Activated CD8-positive, alpha-beta T cell treated with anti-CD3 and anti-CD28 coated beads for 36 hours (primary cell): ENCODE measurements at regions not wholly inside any gene's neighbourhood (a gene's known extent, or its start where the extent isn't known, plus 50 kb on each side); places are given as distances from the start of the nearest gene placed in this dataset.

Source experiments
- ATAC-seq: fragments of 200-7000 bp; cut with Tn5 transposase; one replicate; pipeline ENCODE4 v1.10.0; 2021; ENCODE audit warnings: mild to moderate bottlenecking, moderate library complexity
- CTCF ChIA-PET: fragments of 350-600 bp; sonication (Branson Sonifier 250); formaldehyde crosslinking; loops from one replicate; lab custom pipeline; 2021; ENCODE audit warnings: antibody characterized with exemption; lab: Charles Lee
- POLR2A ChIA-PET: fragments of 350-600 bp; sonication (Branson Sonifier 250); formaldehyde crosslinking; loops from one replicate; lab custom pipeline; 2021; ENCODE audit warnings: antibody characterized with exemption; lab: Charles Lee
- DNase-seq: peaks from one replicate; pipeline ENCODE4 v3.0.0-alpha.2; 2020
- H3K27ac Mint-ChIP-seq: one replicate; pipeline ENCODE4 v1.8.0; 2021; ENCODE audit warnings: mild to moderate bottlenecking, mixed read lengths
- H3K27me3 Mint-ChIP-seq: one replicate; pipeline ENCODE4 v1.8.0; 2021; ENCODE audit warnings: mixed read lengths
- H3K36me3 Mint-ChIP-seq: one replicate; pipeline ENCODE4 v1.8.0; 2021; ENCODE audit warnings: low read depth, mixed read lengths
- H3K4me1 Mint-ChIP-seq: one replicate; pipeline ENCODE4 v1.8.0; 2021; ENCODE audit warnings: low read depth, mixed read lengths
- H3K4me3 Mint-ChIP-seq: one replicate; pipeline ENCODE4 v1.8.0; 2021; ENCODE audit warnings: mild to moderate bottlenecking, moderate library complexity, mixed read lengths
- H3K9me3 Mint-ChIP-seq: one replicate; pipeline ENCODE4 v1.8.0; 2021; ENCODE audit warnings: mixed read lengths
- CTCF ChIP-seq: fragments of 200-600 bp; IDR thresholded peaks from one replicate; pipeline ENCODE4 v1.8.0; 2022; ENCODE audit warnings: antibody characterized with exemption, mild to moderate bottlenecking
- intact Hi-C: fragments of 100-400 bp; cut with micrococcal nuclease; formaldehyde crosslinking; loops from one replicate; pipeline ENCODE4 v1.10.0; 2022

- POLR2A ChIA-PET = no interaction called here
Observed at GRCh38 chr13:53821632-53822031, 793.0 kb downstream of the OLFM4 start.

DNA sequence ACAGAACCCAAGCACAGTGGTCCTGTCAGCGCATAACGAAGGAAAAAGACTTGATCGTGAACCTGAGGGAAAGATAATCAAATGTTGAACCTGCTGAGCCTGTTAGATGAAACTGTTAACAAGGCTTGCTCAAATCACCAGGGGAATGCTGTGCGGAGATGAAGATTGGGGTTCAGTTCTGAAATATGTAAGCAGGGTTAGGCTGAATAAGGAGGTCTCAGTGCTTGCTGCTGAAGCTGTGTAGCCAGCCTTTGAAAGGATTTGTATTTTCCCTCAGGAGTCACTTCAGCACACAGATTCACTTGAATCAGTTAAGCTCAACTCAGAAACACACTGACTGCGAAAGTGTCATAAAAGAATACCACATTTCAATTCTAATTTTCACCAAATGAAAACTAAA, 793.5 kb downstream of the OLFM4 start:
- H3K4me1 Mint-ChIP-seq = no peaks in the 10 kb centered on the region
- H3K9me3 Mint-ChIP-seq = peaks cover 8% of the 10 kb centered on the region
- H3K27me3 Mint-ChIP-seq = no peaks in the 10 kb centered on the region
- no peak for TF ChIP-seq CTCF
- H3K36me3 Mint-ChIP-seq = no peaks in the 10 kb centered on the region
- no peak for DNase-seq
- ChIA-PET POLR2A (no interaction called here), CTCF (no interaction called here)
- intact Hi-C loops = no loop called here
- no peak overlapping the region for H3K27ac Mint-ChIP-seq
- ATAC-seq = no peak
- H3K4me3 Mint-ChIP-seq = no peak overlapping the region

More at GRCh38 chr13:53821632-53822031, 793.0 kb downstream of the OLFM4 start:
- Mint-ChIP-seq H3K36me3 (no peaks in the 10 kb centered on the region), H3K4me3 (no peak overlapping the region), H3K27ac (no peak overlapping the region), H3K27me3 (no peaks in the 10 kb centered on the region), H3K4me1 (no peaks in the 10 kb centered on the region), H3K9me3 (peaks cover 8% of the 10 kb centered on the region)
- intact Hi-C loops = no loop called here
- DNase-seq (no peak), ATAC-seq (no peak)
- CTCF ChIA-PET = no interaction called here
- TF ChIP-seq CTCF = no peak

- Mint-ChIP-seq H3K36me3 (no peaks in the 10 kb centered on the region), H3K27ac (no peak overlapping the region), H3K4me3 (no peak overlapping the region), H3K4me1 (no peaks in the 10 kb centered on the region), H3K9me3 (peaks cover 5% of the 10 kb centered on the region), H3K27me3 (no peaks in the 10 kb centered on the region)
- no peak for TF ChIP-seq CTCF
- ChIA-PET POLR2A (no interaction called here), CTCF (no interaction called here)
- no peak for DNase-seq
- intact Hi-C loops = no loop called here
- ATAC-seq = no peak
Observed at GRCh38 chr13:53839461-53839860, 810.8 kb downstream of the OLFM4 start.

GRCh38 chr13:53844473-53845146, 816.0 kb downstream of the OLFM4 start:
- ATAC-seq = no peak
- ChIA-PET POLR2A (no interaction called here), CTCF (no interaction called here)
- peaks cover 9% of the 10 kb centered on the region for H3K9me3 Mint-ChIP-seq
- no peak for TF ChIP-seq CTCF
- no peak overlapping the region for H3K4me3 Mint-ChIP-seq
- no peaks in the 10 kb centered on the region for H3K4me1 Mint-ChIP-seq
- H3K27ac Mint-ChIP-seq = no peak overlapping the region
- no peak for DNase-seq
- intact Hi-C loops = no loop called here
- H3K36me3 Mint-ChIP-seq = no peaks in the 10 kb centered on the region
- no peaks in the 10 kb centered on the region for H3K27me3 Mint-ChIP-seq

DNA sequence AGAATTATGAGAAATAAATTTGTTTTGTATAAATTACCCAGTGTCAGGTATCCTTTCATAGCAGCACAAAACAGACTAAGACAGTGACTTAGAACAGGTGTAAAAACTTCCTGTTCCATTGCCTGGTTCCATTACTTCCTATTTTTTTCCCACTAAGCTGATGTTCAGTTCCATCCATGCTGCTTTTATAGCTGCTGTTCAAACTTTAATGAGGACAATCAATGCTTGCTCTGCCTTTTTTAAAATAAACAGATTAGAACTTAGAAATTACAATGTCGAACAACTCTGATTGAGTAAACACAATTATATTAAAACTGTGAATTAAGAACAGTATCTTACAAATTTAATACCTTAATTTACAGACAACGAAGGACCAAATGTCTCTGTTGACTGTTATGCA, 818.9 kb downstream of the OLFM4 start:
- no peak overlapping the region for H3K27ac Mint-ChIP-seq
- H3K4me1 Mint-ChIP-seq = no peaks in the 10 kb centered on the region
- no peak for TF ChIP-seq CTCF
- ATAC-seq = no peak
- ChIA-PET CTCF (no interaction called here), POLR2A (interaction anchor here (1.0 kb wide), 1 partner anchor 9 kb away, joined by 3 read pairs; no protein-coding TSS in a partner anchor)
- no peak for DNase-seq
- intact Hi-C loops = no loop called here
- no peak overlapping the region for H3K4me3 Mint-ChIP-seq
- no peaks in the 10 kb centered on the region for H3K27me3 Mint-ChIP-seq
- H3K36me3 Mint-ChIP-seq = no peaks in the 10 kb centered on the region
- H3K9me3 Mint-ChIP-seq = peaks cover 9% of the 10 kb centered on the region
